PC-9 (cell line): ENCODE measurements at regions not wholly inside any gene's neighbourhood (a gene's known extent, or its start where the extent isn't known, plus 50 kb on each side); places are given as distances from the start of the nearest gene placed in this dataset.

Experiments used
- BruUV-seq: library from RNA; stranded (reverse); fragments of 400-500 nt; replicated peaks from 2 replicates; lab custom pipeline; 2021; lab: Mats Ljungman, UMichigan
- CTCF ChIA-PET: fragments of 300-600 bp; sonication (Branson Sonifier 250); formaldehyde crosslinking; loops from one replicate; lab custom pipeline; 2022; ENCODE audit warnings: antibody characterized with exemption; lab: Charles Lee
- POLR2A ChIA-PET: fragments of 300-600 bp; sonication (Branson Sonifier 250); formaldehyde crosslinking; loops from one replicate; lab custom pipeline; 2022; ENCODE audit warnings: antibody characterized with exemption; ENCODE audit not compliant: unreplicated experiment; lab: Charles Lee
- DNase-seq, 2 experiments: peaks; one replicate each; pipeline versions ENCODE4 v3.0.0 to v3.0.0-alpha.2; 2015 to 2022; ENCODE audit warnings: mixed read lengths in 1 of 2
- H2AFZ ChIP-seq: fragments of 200-600 bp; sonication (generic); 2 replicates; pipeline ENCODE4 v1.8.1; 2017; ENCODE audit warnings: antibody characterized with exemption
- H3F3A ChIP-seq: fragments of 200-600 bp; sonication (generic); 2 replicates; pipeline ENCODE4 v1.8.1; 2017; ENCODE audit warnings: antibody characterized with exemption, mild to moderate bottlenecking, low read depth; ENCODE audit not compliant: insufficient read depth
- H3K27ac ChIP-seq: fragments of 200-600 bp; sonication (generic); 2 replicates; pipeline ENCODE4 v1.6.1; 2016; ENCODE audit warnings: mixed run types
- H3K27me3 ChIP-seq: fragments of 200-600 bp; sonication (generic); 2 replicates; pipeline ENCODE4 v1.6.1; 2016; ENCODE audit warnings: low read depth, mixed run types; ENCODE audit not compliant: insufficient read depth
- H3K36me3 ChIP-seq: fragments of 200-600 bp; sonication (generic); 2 replicates; pipeline ENCODE4 v1.6.1; 2016; ENCODE audit warnings: low read depth, mixed run types
- H3K4me1 ChIP-seq: fragments of 200-600 bp; sonication (generic); replicated peaks from 2 replicates; pipeline ENCODE4 v1.6.1; 2016; ENCODE audit warnings: mixed run types; ENCODE audit not compliant: insufficient read depth
- H3K4me2 ChIP-seq: fragments of 200-600 bp; sonication (generic); 2 replicates; pipeline ENCODE4 v1.6.1; 2017; ENCODE audit warnings: mixed run types
- H3K4me3 ChIP-seq: fragments of 200-600 bp; sonication (generic); 2 replicates; pipeline ENCODE4 v1.6.1; 2016; ENCODE audit warnings: mixed run types
- H3K79me2 ChIP-seq: fragments of 200-600 bp; sonication (generic); 2 replicates; pipeline ENCODE4 v1.6.1; 2017; ENCODE audit warnings: low read depth, mixed run types
- H3K9me2 ChIP-seq: fragments of 200-600 bp; sonication (generic); 2 replicates; pipeline ENCODE4 v1.8.1; 2017; ENCODE audit warnings: mild to moderate bottlenecking; ENCODE audit not compliant: insufficient read depth
- H3K9me3 ChIP-seq: fragments of 200-600 bp; sonication (generic); 2 replicates; pipeline ENCODE4 v1.8.1; 2016; ENCODE audit warnings: low read depth; ENCODE audit not compliant: insufficient read depth
- H4K20me1 ChIP-seq: fragments of 200-600 bp; sonication (generic); 2 replicates; pipeline ENCODE4 v1.8.1; 2017; ENCODE audit not compliant: insufficient read depth
- CTCF ChIP-seq: fragments of 200-600 bp; sonication (generic); conservative IDR thresholded peaks from 2 replicates; pipeline ENCODE4 v1.6.1; 2017; ENCODE audit warnings: mixed run types, antibody characterized with exemption, mild to moderate bottlenecking, moderate library complexity
- EZH2 ChIP-seq: fragments of 200-600 bp; sonication (generic); IDR thresholded peaks from 2 replicates; pipeline ENCODE4 v1.8.0; 2017; ENCODE audit warnings: antibody characterized with exemption, low read depth
- intact Hi-C: fragments of 100-400 bp; cut with micrococcal nuclease; formaldehyde crosslinking; loops from one replicate; pipeline ENCODE4 v1.10.0; 2022; ENCODE audit not compliant: unreplicated experiment

DNA sequence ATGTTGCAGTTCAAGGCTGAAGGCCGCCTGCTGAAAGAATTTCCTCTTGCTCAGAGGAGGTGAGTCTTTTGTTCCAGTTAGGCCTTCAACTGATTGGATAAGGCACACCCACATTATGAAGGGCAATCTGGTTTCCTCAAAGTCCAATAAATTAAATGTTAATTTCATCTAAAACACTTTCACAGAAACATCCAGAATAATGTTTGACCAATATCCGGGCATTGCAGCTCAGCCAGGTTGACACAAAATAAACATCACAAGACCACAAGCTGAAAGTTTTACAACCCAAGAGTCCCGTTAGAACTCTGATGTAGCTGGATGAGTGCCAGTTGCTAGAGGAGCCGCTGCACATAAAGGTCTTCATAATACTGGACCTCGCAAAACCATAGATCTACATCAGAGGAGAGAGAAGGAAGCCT is 64.9 kb upstream of the EED start:
- H3K4me1 ChIP-seq = peaks cover 55% of the 10 kb centered on the region
- intact Hi-C loops = no loop called here
- H4K20me1 ChIP-seq = no peaks in the 10 kb centered on the region
- H3K4me3 ChIP-seq = no peak overlapping the region
- H3K27me3 ChIP-seq = no peaks in the 10 kb centered on the region
- H3K9me2 ChIP-seq = no peaks in the 10 kb centered on the region
- no peak for DNase-seq
- BruUV-seq = no TSS peak
- CTCF ChIA-PET = no interaction called here
- no peaks in the 10 kb centered on the region for H3K9me3 ChIP-seq
- no peaks in the 10 kb centered on the region for H3K36me3 ChIP-seq
- H3K4me2 ChIP-seq = no peak overlapping the region
- no peaks in the 10 kb centered on the region for H3K79me2 ChIP-seq
- H3F3A ChIP-seq = peaks cover 38% of the 10 kb centered on the region
- POLR2A ChIA-PET = no interaction called here
- TF ChIP-seq EZH2 = no peak
- no peak for TF ChIP-seq CTCF
- no peak overlapping the region for H3K27ac ChIP-seq
- H2AFZ ChIP-seq = no peak overlapping the region

GRCh38 chr11:86177302-86177701 is 67.3 kb upstream of the EED start:
- Histone ChIP-seq H3K4me3 (no peak overlapping the region), H4K20me1 (no peaks in the 10 kb centered on the region), H3K4me1 (peaks cover 57% of the 10 kb centered on the region), H3K9me3 (no peaks in the 10 kb centered on the region), H3F3A (peaks cover 43% of the 10 kb centered on the region), H3K27ac (peak overlapping the region; percentile 79), H3K27me3 (no peaks in the 10 kb centered on the region), H3K4me2 (peak overlapping the region; percentile 47), H2AFZ (no peak overlapping the region), H3K9me2 (no peaks in the 10 kb centered on the region), H3K36me3 (no peaks in the 10 kb centered on the region), H3K79me2 (no peaks in the 10 kb centered on the region)
- intact Hi-C loops = no loop called here
- no peak for DNase-seq
- CTCF ChIA-PET = no interaction called here
- POLR2A ChIA-PET = no interaction called here
- TF ChIP-seq CTCF (no peak), EZH2 (no peak)
- TSS peak; percentile 29 for BruUV-seq

GRCh38 chr11:86176165-86176884 is 68.2 kb upstream of the EED start:
- H2AFZ ChIP-seq = no peak overlapping the region
- peak overlapping the region; percentile 47 for H3K4me2 ChIP-seq
- DNase-seq = peak; percentile 49 to 77
- H3K9me3 ChIP-seq = no peaks in the 10 kb centered on the region
- H4K20me1 ChIP-seq = no peaks in the 10 kb centered on the region
- H3K36me3 ChIP-seq = no peaks in the 10 kb centered on the region
- CTCF ChIA-PET = no interaction called here
- POLR2A ChIA-PET = interaction anchor here (0.6 kb wide), 1 partner anchor 107 kb away, joined by 5 read pairs; the partner anchor contains the start of gene PICALM
- no peak overlapping the region for H3K4me3 ChIP-seq
- H3K27me3 ChIP-seq = no peaks in the 10 kb centered on the region
- no peaks in the 10 kb centered on the region for H3K79me2 ChIP-seq
- H3K27ac ChIP-seq = peak overlapping the region; percentile 79
- intact Hi-C loops = no loop called here
- TF ChIP-seq EZH2 = no peak
- TF ChIP-seq CTCF = no peak
- peaks cover 48% of the 10 kb centered on the region for H3F3A ChIP-seq
- no TSS peak for BruUV-seq
- H3K4me1 ChIP-seq = peaks cover 62% of the 10 kb centered on the region
- H3K9me2 ChIP-seq = no peaks in the 10 kb centered on the region
